ENCODE measurements at regions not wholly inside any gene's neighbourhood (a gene's known extent, or its start where the extent isn't known, plus 50 kb on each side); places are given as distances from the start of the nearest gene placed in this dataset.

DNA sequence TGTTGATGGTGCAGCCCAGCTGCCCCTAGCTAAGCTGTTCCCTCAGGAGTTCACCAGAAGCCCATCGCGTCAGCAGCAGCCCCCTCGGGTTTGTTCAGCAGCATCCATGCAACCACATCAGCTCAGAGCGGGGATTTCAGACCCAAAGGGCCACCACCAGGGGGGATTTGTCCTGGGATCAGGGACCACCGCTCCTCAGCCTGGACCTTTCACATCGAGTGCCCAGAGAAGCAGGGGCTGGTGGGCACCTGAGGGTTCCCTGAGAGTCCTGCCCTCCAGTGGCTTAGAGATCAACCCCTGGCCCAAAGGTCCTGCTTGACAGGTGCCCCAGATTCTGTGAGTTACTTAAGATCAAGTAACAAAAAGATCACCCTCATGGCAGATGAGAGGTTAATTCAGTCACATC lies 65.9 kb upstream of the C14orf180 start:
- TF ChIP-seq TP53 (CRISPR knock-in tag; IDR thresholded peaks at IDR 0.05) (no peak), ZNF263 (CRISPR knock-in tag; IDR thresholded peaks at IDR 0.05; ENCODE audit: low read depth) (no peak), CTCF (IDR thresholded peaks at IDR 0.05) (no peak), ZNF121 (CRISPR knock-in tag; IDR thresholded peaks at IDR 0.05) (no peak), ZNF138 (CRISPR knock-in tag; conservative IDR thresholded peaks at IDR 0.05) (no peak), NR2C2 (CRISPR knock-in tag; IDR thresholded peaks at IDR 0.05) (no peak), MYBL2 (CRISPR knock-in tag; IDR thresholded peaks at IDR 0.05) (no peak), JUN (CRISPR knock-in tag; IDR thresholded peaks at IDR 0.05) (no peak), MAX (CRISPR knock-in tag; IDR thresholded peaks at IDR 0.05) (no peak), ZNF671 (CRISPR knock-in tag; IDR thresholded peaks at IDR 0.05) (no peak)
- TF ChIP-seq, protein P1, sequence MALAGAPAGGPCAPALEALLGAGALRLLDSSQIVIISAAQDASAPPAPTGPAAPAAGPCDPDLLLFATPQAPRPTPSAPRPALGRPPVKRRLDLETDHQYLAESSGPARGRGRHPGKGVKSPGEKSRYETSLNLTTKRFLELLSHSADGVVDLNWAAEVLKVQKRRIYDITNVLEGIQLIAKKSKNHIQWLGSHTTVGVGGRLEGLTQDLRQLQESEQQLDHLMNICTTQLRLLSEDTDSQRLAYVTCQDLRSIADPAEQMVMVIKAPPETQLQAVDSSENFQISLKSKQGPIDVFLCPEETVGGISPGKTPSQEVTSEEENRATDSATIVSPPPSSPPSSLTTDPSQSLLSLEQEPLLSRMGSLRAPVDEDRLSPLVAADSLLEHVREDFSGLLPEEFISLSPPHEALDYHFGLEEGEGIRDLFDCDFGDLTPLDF (CRISPR knock-in tag; IDR thresholded peaks at IDR 0.05), result no peak

All from WTC11 (cell line).